AG10803 (cell line): ENCODE measurements at regions not wholly inside any gene's neighbourhood (a gene's known extent, or its start where the extent isn't known, plus 50 kb on each side); places are given as distances from the start of the nearest gene placed in this dataset.

Source experiments
- DNase-seq: peaks from one replicate; pipeline ENCODE4 v3.0.0; 2010; ENCODE audit warnings: low read depth
- H3K4me3 ChIP-seq: 2 replicates; pipeline ENCODE4 v1.5.1; 2011; ENCODE audit warnings: mild to moderate bottlenecking, low read length, control low read depth
- TF ChIP-seq, protein P1 (sequence below): conservative IDR thresholded peaks from 2 replicates; pipeline ENCODE4 v1.5.1; 2011; ENCODE audit warnings: mild to moderate bottlenecking, low read length, control low read depth, inconsistent platforms

DNA sequence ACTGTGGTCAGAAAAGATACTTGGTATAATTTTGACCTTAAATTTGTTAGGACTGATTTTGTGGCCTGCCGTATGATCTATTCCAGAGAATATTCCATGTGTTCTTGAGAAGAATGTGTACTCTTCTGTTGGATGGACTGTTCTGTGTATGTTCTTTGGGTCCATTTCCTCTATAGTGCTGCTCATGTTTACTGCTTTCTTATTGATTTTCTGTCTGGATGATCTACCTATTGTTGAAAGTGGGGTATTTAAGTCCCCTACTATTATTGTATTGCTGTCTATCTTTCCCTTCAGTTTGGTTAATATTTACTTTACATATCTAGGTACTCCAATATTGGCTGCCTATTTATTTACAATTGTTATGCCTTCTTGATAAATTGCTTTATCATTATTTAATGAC lies 298.4 kb downstream of the BCKDHB start:
- H3K4me3 ChIP-seq, result no peak overlapping the region
- peak; percentile 41 for DNase-seq
- TF ChIP-seq, protein P1, sequence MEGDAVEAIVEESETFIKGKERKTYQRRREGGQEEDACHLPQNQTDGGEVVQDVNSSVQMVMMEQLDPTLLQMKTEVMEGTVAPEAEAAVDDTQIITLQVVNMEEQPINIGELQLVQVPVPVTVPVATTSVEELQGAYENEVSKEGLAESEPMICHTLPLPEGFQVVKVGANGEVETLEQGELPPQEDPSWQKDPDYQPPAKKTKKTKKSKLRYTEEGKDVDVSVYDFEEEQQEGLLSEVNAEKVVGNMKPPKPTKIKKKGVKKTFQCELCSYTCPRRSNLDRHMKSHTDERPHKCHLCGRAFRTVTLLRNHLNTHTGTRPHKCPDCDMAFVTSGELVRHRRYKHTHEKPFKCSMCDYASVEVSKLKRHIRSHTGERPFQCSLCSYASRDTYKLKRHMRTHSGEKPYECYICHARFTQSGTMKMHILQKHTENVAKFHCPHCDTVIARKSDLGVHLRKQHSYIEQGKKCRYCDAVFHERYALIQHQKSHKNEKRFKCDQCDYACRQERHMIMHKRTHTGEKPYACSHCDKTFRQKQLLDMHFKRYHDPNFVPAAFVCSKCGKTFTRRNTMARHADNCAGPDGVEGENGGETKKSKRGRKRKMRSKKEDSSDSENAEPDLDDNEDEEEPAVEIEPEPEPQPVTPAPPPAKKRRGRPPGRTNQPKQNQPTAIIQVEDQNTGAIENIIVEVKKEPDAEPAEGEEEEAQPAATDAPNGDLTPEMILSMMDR, result no peak

DNA sequence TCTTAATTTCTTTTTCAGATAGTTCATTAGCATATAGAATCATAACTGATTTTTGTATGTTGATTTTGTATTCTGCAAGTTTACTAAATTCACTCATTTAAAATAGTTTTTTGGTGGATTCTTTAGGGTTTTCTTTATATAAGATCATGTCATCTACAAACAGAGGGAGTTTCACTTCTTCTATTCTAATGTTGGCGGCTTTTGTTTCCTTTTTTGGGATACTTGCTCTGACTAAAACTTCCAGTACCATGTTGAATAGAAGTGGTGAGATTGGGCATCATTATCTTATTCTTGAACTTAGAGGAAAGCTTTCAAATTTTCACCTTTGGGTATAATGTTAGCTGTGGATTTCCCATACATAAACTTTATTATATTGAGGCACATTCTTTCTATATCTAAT lies 296.9 kb downstream of the BCKDHB start:
- DNase-seq, result no peak
- no peak overlapping the region for H3K4me3 ChIP-seq
- TF ChIP-seq, protein P1, result no peak

DNA sequence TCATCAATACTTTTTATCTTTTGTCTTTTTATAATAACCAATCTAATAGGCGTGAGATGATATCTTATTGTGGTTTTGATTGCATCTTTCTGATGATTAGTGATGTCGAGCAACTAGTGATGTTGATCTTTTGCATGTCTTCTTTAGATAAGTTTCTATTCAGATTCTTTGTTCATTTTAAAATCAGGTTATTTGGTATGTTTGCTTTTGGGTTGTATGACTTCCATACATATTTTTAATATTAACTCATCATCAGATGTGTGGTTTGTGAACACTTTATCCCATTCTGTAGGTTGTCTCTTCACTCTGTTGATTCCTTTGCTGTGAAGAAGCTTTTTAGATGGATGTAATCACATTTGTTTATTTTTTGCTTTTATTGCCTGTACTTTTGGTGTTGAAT lies 295.8 kb downstream of the BCKDHB start:
- H3K4me3 ChIP-seq, result no peak overlapping the region
- TF ChIP-seq, protein P1, result no peak
- DNase-seq, result peak; percentile 44
